ENCODE measurements at regions not wholly inside any gene's neighbourhood (a gene's known extent, or its start where the extent isn't known, plus 50 kb on each side); places are given as distances from the start of the nearest gene placed in this dataset.

- H3K9me3 ChIP-seq (ENCODE audit: low read length), result no peaks in the 10 kb centered on the region
- H3K4me1 ChIP-seq (ENCODE audit: insufficient read depth, low read length), result no peaks in the 10 kb centered on the region
- H3K36me3 ChIP-seq (ENCODE audit: insufficient read depth, low read length), result no peaks in the 10 kb centered on the region
- no peak overlapping the region for H2AFZ ChIP-seq (ENCODE audit: low read depth, low read length)
- no peak overlapping the region for H3K4me3 ChIP-seq (ENCODE audit: low read length)
- no peaks in the 10 kb centered on the region for H3K27me3 ChIP-seq (ENCODE audit: insufficient read depth, low read length)
Measured at GRCh38 chr2:83574614-83575013, 884.5 kb downstream of the SUCLG1 start.

DNA sequence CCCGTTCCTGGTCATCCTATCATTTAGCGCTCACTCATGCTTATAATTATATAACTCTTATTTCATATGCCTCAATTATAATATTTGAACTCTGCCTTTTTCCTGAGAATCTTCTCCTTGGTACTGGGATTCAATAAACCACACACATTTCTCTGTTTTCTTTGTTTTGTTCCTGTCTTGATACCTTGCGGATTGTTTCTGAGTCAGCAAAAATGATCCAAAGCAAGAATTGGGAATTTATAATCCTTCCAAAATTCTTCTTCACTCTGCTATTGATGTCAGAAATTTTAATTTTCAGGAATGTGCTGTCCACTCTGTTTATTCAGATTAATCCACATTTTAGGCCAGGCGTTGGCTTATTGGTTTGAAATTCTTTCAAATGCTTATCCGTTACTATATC lies 886.0 kb downstream of the SUCLG1 start:
- Histone ChIP-seq H2AFZ (ENCODE audit: low read depth, low read length) (no peak overlapping the region), H3K4me3 (ENCODE audit: low read length) (no peak overlapping the region), H3K4me1 (ENCODE audit: insufficient read depth, low read length) (no peaks in the 10 kb centered on the region), H3K9me3 (ENCODE audit: low read length) (no peaks in the 10 kb centered on the region), H3K27me3 (ENCODE audit: insufficient read depth, low read length) (no peaks in the 10 kb centered on the region), H3K36me3 (ENCODE audit: insufficient read depth, low read length) (no peaks in the 10 kb centered on the region)

- no peaks in the 10 kb centered on the region for H3K4me1 ChIP-seq (ENCODE audit: insufficient read depth, low read length)
Measured at GRCh38 chr2:83572400-83572799, 886.7 kb downstream of the SUCLG1 start.

GRCh38 chr2:83567551-83567950 lies 891.5 kb downstream of the SUCLG1 start:
- H3K4me3 ChIP-seq (ENCODE audit: low read length), result no peak overlapping the region
- no peaks in the 10 kb centered on the region for H3K9me3 ChIP-seq (ENCODE audit: low read length)
- H3K27me3 ChIP-seq (ENCODE audit: insufficient read depth, low read length), result no peaks in the 10 kb centered on the region
- no peak overlapping the region for H2AFZ ChIP-seq (ENCODE audit: low read depth, low read length)
- no peaks in the 10 kb centered on the region for H3K36me3 ChIP-seq (ENCODE audit: insufficient read depth, low read length)
- no peaks in the 10 kb centered on the region for H3K4me1 ChIP-seq (ENCODE audit: insufficient read depth, low read length)

More at GRCh38 chr2:83572400-83572799, 886.7 kb downstream of the SUCLG1 start:
- no peaks in the 10 kb centered on the region for H3K27me3 ChIP-seq (ENCODE audit: insufficient read depth, low read length)
- no peak overlapping the region for H3K4me3 ChIP-seq (ENCODE audit: low read length)
- H3K36me3 ChIP-seq (ENCODE audit: insufficient read depth, low read length), result no peaks in the 10 kb centered on the region
- H3K9me3 ChIP-seq (ENCODE audit: low read length), result no peaks in the 10 kb centered on the region
- no peak overlapping the region for H2AFZ ChIP-seq (ENCODE audit: low read depth, low read length)

DNA sequence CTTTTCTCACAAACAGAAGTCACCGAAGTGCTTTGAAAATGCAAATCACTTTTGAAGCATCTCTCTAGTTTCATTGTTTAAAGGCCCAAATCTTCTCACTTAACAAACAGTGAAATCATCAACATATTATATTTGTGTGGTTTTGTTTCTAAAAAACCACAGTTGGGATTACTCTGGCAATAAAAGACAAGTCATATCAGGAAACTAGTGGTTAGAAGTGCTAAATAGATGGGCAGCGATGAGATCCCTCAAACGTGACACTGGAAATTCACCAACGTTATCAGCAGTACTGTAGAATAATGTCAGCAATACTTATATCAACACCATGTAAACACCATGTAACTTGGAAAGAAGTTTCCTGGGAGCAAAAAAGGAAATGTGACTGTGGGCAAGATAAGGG lies 893.5 kb downstream of the SUCLG1 start:
- H3K27me3 ChIP-seq (ENCODE audit: insufficient read depth, low read length), result no peaks in the 10 kb centered on the region

DNA sequence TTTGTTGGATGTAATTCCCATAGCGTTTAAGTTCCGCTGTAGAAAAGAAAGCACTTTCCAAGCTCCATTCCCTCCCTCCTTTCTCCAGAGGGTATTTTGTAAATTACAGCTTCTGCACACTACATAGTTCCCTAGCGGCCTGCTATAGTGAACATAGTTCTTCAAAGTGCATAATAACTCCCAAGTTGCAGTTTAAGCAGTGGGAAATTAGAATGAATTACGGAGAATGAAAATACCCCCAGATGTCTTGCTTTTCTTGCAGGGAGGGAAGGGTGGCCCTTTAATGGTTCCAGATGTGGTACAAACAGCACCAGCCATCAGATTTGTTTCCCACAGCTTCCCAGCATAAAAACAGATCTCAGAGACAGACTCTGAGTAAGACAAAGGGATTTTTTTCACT lies 893.9 kb downstream of the SUCLG1 start:
- Histone ChIP-seq H3K4me3 (ENCODE audit: low read length) (no peak overlapping the region), H3K27me3 (ENCODE audit: insufficient read depth, low read length) (no peaks in the 10 kb centered on the region), H3K4me1 (ENCODE audit: insufficient read depth, low read length) (no peaks in the 10 kb centered on the region), H3K36me3 (ENCODE audit: insufficient read depth, low read length) (no peaks in the 10 kb centered on the region), H2AFZ (ENCODE audit: low read depth, low read length) (no peak overlapping the region), H3K9me3 (ENCODE audit: low read length) (no peaks in the 10 kb centered on the region)

More for the DNA sequence above, 893.5 kb downstream of the SUCLG1 start:
- no peak overlapping the region for H2AFZ ChIP-seq (ENCODE audit: low read depth, low read length)
- H3K9me3 ChIP-seq (ENCODE audit: low read length), result no peaks in the 10 kb centered on the region
- no peak overlapping the region for H3K4me3 ChIP-seq (ENCODE audit: low read length)
- no peaks in the 10 kb centered on the region for H3K36me3 ChIP-seq (ENCODE audit: insufficient read depth, low read length)
- no peaks in the 10 kb centered on the region for H3K4me1 ChIP-seq (ENCODE audit: insufficient read depth, low read length)

- Histone ChIP-seq H3K36me3 (ENCODE audit: insufficient read depth, low read length) (no peaks in the 10 kb centered on the region), H3K4me1 (ENCODE audit: insufficient read depth, low read length) (no peaks in the 10 kb centered on the region), H3K4me3 (ENCODE audit: low read length) (no peak overlapping the region), H2AFZ (ENCODE audit: low read depth, low read length) (no peak overlapping the region), H3K27me3 (ENCODE audit: insufficient read depth, low read length) (no peaks in the 10 kb centered on the region), H3K9me3 (ENCODE audit: low read length) (peaks cover 2% of the 10 kb centered on the region)
Measured at GRCh38 chr2:83561592-83561991, 897.5 kb downstream of the SUCLG1 start.

DNA sequence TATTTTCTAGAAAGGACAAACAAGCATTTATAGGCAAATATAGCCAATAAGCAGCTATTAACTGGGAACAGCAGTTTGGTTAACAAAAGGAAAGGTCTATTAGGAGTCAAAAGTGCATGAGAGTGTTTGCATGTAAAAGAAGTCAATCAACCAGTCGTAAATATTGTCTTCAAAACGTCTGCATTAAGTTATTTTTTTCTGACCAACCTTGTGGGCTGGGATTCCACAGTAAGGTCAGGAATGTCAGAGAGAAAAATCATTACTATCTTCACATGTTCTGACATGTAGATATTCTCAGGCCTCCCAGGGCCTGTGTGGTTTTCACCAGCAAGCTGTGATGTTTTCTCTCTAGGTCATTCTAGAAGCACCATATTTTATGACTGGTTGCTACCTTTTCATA lies 922.5 kb downstream of the SUCLG1 start:
- H3K36me3 ChIP-seq (ENCODE audit: insufficient read depth, low read length), result no peaks in the 10 kb centered on the region
- H3K4me1 ChIP-seq (ENCODE audit: insufficient read depth, low read length), result peaks cover 15% of the 10 kb centered on the region
- no peak overlapping the region for H3K4me3 ChIP-seq (ENCODE audit: low read length)
- H3K9me3 ChIP-seq (ENCODE audit: low read length), result no peaks in the 10 kb centered on the region
- no peaks in the 10 kb centered on the region for H3K27me3 ChIP-seq (ENCODE audit: insufficient read depth, low read length)
- peak overlapping the region; percentile 3 for H2AFZ ChIP-seq (ENCODE audit: low read depth, low read length)

- Histone ChIP-seq H3K9me3 (ENCODE audit: low read length) (no peaks in the 10 kb centered on the region), H2AFZ (ENCODE audit: low read depth, low read length) (no peak overlapping the region), H3K27me3 (ENCODE audit: insufficient read depth, low read length) (no peaks in the 10 kb centered on the region), H3K36me3 (ENCODE audit: insufficient read depth, low read length) (no peaks in the 10 kb centered on the region), H3K4me1 (ENCODE audit: insufficient read depth, low read length) (peaks cover 28% of the 10 kb centered on the region), H3K4me3 (ENCODE audit: low read length) (no peak overlapping the region)
Measured at GRCh38 chr2:83534416-83534815, 924.7 kb downstream of the SUCLG1 start.

DNA sequence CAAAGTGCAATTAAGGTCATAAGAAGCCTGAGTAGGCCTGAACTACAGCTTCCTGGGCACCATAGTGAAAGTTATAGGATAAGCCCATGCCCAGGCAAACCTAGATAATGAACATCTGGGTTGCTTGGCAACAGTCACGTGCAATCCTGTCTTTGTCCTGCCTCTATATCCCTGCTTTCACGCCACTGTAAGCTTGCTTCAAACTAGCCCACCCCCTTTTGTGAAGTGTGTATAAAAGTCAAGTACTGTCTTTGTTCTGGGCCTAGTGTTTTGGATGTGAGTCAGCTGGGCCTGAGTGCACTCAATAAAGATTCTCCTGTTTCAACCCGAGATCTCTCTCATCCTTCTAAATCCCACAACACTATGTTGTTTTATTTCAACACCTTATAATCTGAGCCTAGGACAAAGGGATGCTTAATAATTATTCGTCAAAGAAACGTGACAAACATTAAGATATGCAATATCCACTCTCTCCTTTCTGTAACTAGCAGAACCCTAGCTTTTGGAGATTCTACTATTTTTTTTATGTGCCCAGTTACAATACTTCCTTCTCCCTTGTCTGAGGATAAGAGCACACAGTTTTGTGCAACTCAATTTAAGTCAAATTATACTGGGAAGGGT lies 927.8 kb downstream of the SUCLG1 start:
- Histone ChIP-seq H3K9me3 (ENCODE audit: low read length) (no peaks in the 10 kb centered on the region), H3K4me3 (ENCODE audit: low read length) (no peak overlapping the region), H3K36me3 (ENCODE audit: insufficient read depth, low read length) (no peaks in the 10 kb centered on the region), H3K27me3 (ENCODE audit: insufficient read depth, low read length) (no peaks in the 10 kb centered on the region), H3K4me1 (ENCODE audit: insufficient read depth, low read length) (peaks cover 34% of the 10 kb centered on the region), H2AFZ (ENCODE audit: low read depth, low read length) (peak overlapping the region; percentile 59)

- no peaks in the 10 kb centered on the region for H3K36me3 ChIP-seq (ENCODE audit: insufficient read depth, low read length)
- H3K4me1 ChIP-seq (ENCODE audit: insufficient read depth, low read length), result peaks cover 34% of the 10 kb centered on the region
- H3K9me3 ChIP-seq (ENCODE audit: low read length), result no peaks in the 10 kb centered on the region
- no peak overlapping the region for H2AFZ ChIP-seq (ENCODE audit: low read depth, low read length)
- no peak overlapping the region for H3K4me3 ChIP-seq (ENCODE audit: low read length)
- H3K27me3 ChIP-seq (ENCODE audit: insufficient read depth, low read length), result no peaks in the 10 kb centered on the region
Measured at GRCh38 chr2:83528767-83529166, 930.3 kb downstream of the SUCLG1 start.

DNA sequence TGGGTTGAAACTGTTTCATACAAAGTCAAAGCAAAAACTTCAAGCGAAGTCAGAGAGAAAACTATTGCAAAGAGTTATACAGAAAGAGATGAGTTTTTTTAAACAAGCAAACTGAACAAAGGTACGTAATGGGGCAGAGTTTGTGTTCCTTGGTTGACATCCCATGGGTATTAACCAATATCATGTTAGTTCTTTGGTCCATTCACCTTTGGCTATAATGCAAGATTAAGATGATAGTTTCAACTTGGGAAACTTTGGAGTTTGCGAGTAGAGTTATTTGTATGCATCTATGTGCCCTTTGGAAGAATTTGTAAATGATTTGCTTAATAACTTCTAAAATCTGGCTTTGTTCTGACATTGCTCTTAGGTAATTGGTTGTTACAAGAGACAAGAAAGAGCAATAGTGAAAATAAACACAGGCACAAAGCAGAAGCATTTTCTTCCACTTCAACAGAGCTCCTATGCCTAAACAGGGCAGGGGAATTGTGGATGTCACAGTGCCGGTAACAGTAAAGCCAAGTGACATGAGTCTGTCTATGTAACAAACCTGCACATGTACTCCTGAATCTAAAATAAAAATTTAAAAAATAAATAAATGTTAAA lies 936.1 kb downstream of the SUCLG1 start:
- no peaks in the 10 kb centered on the region for H3K27me3 ChIP-seq (ENCODE audit: insufficient read depth, low read length)
- no peaks in the 10 kb centered on the region for H3K4me1 ChIP-seq (ENCODE audit: insufficient read depth, low read length)
- H2AFZ ChIP-seq (ENCODE audit: low read depth, low read length), result no peak overlapping the region
- H3K4me3 ChIP-seq (ENCODE audit: low read length), result no peak overlapping the region
- H3K36me3 ChIP-seq (ENCODE audit: insufficient read depth, low read length), result no peaks in the 10 kb centered on the region
- no peaks in the 10 kb centered on the region for H3K9me3 ChIP-seq (ENCODE audit: low read length)

DNA sequence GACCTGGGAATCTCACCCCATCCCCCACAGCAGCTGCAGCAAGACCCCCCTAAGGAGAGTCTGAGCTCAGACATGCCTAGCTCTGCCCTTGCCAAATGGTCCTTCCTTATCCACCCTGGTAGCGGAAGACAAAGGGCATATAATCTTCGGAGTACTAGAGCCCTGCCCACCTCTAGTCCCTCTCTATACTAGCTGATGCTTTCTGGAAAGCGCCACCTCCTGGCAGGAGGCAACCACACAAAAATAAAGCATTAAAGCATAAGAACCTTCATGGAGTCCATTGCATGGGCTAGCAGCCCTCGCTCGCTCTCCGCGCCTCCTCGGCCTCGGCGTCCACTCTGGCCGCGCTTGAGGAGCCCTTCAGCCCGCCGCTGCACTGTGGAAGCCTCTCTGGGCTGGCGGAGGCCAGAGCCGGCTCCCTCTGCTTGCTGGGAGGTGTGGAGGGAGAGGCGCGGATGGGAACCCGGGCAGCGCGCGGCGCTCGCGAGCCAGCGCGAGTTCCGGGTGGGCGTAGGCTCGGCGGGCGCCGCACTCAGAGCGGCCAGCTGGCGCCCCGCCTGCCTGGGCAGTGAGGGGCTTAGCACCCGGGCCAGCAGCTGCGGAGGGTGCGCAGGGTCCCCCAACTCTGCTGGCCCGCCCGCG lies 941.2 kb downstream of the SUCLG1 start:
- Histone ChIP-seq H3K36me3 (ENCODE audit: insufficient read depth, low read length) (no peaks in the 10 kb centered on the region), H2AFZ (ENCODE audit: low read depth, low read length) (no peak overlapping the region), H3K4me3 (ENCODE audit: low read length) (no peak overlapping the region), H3K27me3 (ENCODE audit: insufficient read depth, low read length) (no peaks in the 10 kb centered on the region), H3K9me3 (ENCODE audit: low read length) (no peaks in the 10 kb centered on the region), H3K4me1 (ENCODE audit: insufficient read depth, low read length) (no peaks in the 10 kb centered on the region)
